Mammary epithelial cell (primary cell): ENCODE measurements at regions not wholly inside any gene's neighbourhood (a gene's known extent, or its start where the extent isn't known, plus 50 kb on each side); places are given as distances from the start of the nearest gene placed in this dataset.

Source experiments
- CTCF ChIP-seq, 2 donors: IDR thresholded peaks in 1 of 2; conservative IDR thresholded peaks in 1 of 2; 2 replicates each; pipeline ENCODE4 v1.5.1; 2011 to 2012; ENCODE audit warnings: inconsistent platforms in 2 of 2, low read length in 2 of 2, mild to moderate bottlenecking in 2 of 2, control low read depth in 1 of 2, low read depth in 1 of 2; ENCODE audit not compliant: insufficient read depth in 1 of 2; ENCODE audit errors: extremely low read depth in 1 of 2
- EZH2 ChIP-seq: IDR thresholded peaks from 2 replicates; pipeline ENCODE4 v1.6.1; 2012; ENCODE audit warnings: low read length, inconsistent platforms, borderline replicate concordance

GRCh38 chr5:20498926-20499325 lies 510.9 kb upstream of the CDH18 start:
- TF ChIP-seq CTCF (conservative IDR thresholded peaks at IDR 0.05 in 1 of 2, IDR thresholded peaks at IDR 0.05 in 1 of 2; ENCODE audit: extremely low read depth in 1 of 2, insufficient read depth in 1 of 2, low read depth in 1 of 2, low read length in 2 of 2) = no peak
- no peak for TF ChIP-seq EZH2
